ES-I3 (cell line): ENCODE measurements at regions not wholly inside any gene's neighbourhood (a gene's known extent, or its start where the extent isn't known, plus 50 kb on each side); places are given as distances from the start of the nearest gene placed in this dataset.

Experiments used
- H3K36me3 ChIP-seq: 2 replicates; pipeline ENCODE4 v1.6.1; 2013; ENCODE audit warnings: mild to moderate bottlenecking, low read length, control low read depth, moderate library complexity; ENCODE audit not compliant: insufficient read depth
- H3K4me1 ChIP-seq: 2 replicates; pipeline ENCODE4 v1.6.1; 2013; ENCODE audit warnings: mild to moderate bottlenecking, control low read depth, low read length; ENCODE audit not compliant: insufficient read depth
- H3K9ac ChIP-seq: 2 replicates; pipeline ENCODE4 v1.6.1; 2013; ENCODE audit warnings: low read depth, mild to moderate bottlenecking, low read length, moderate library complexity
- H3K9me3 ChIP-seq: 2 replicates; pipeline ENCODE4 v1.6.1; 2013; ENCODE audit warnings: mild to moderate bottlenecking, low read length, moderate library complexity; ENCODE audit not compliant: control insufficient read depth, insufficient read depth

- Histone ChIP-seq H3K9me3 (no peaks in the 10 kb centered on the region), H3K4me1 (no peaks in the 10 kb centered on the region)
Observed at GRCh38 chr1:18535391-18536210, 54.9 kb downstream of the KLHDC7A start.

GRCh38 chr1:18536356-18536755 is 55.6 kb downstream of the KLHDC7A start:
- Histone ChIP-seq H3K9ac (no peak overlapping the region), H3K36me3 (no peaks in the 10 kb centered on the region), H3K9me3 (no peaks in the 10 kb centered on the region)

More at GRCh38 chr1:18535391-18536210, 54.9 kb downstream of the KLHDC7A start:
- Histone ChIP-seq H3K36me3 (no peaks in the 10 kb centered on the region), H3K9ac (no peak overlapping the region)

GRCh38 chr1:18536915-18537314 is 56.2 kb downstream of the KLHDC7A start:
- Histone ChIP-seq H3K4me1 (0 out of 2 replicates have a peak, but pooled peaks cover 1% of the 10 kb centered on the region), H3K36me3 (no peaks in the 10 kb centered on the region), H3K9ac (no peak overlapping the region), H3K9me3 (no peaks in the 10 kb centered on the region)

More at GRCh38 chr1:18536356-18536755, 55.6 kb downstream of the KLHDC7A start:
- no peaks in the 10 kb centered on the region for H3K4me1 ChIP-seq

GRCh38 chr1:18537386-18538306 is 56.9 kb downstream of the KLHDC7A start:
- Histone ChIP-seq H3K36me3 (no peaks in the 10 kb centered on the region), H3K9ac (no peak overlapping the region), H3K9me3 (no peaks in the 10 kb centered on the region), H3K4me1 (0 out of 2 replicates have a peak, but pooled peaks cover 3% of the 10 kb centered on the region)

GRCh38 chr1:18539171-18539570 is 58.4 kb downstream of the KLHDC7A start:
- H3K9me3 ChIP-seq, result no peaks in the 10 kb centered on the region
- H3K4me1 ChIP-seq, result 0 out of 2 replicates have a peak, but pooled peaks cover 6% of the 10 kb centered on the region
- no peak overlapping the region for H3K9ac ChIP-seq

GRCh38 chr1:18540136-18540765 is 59.5 kb downstream of the KLHDC7A start:
- no peak overlapping the region for H3K9ac ChIP-seq
- H3K4me1 ChIP-seq, result 0 out of 2 replicates have a peak, but pooled peaks cover 6% of the 10 kb centered on the region
- H3K36me3 ChIP-seq, result no peaks in the 10 kb centered on the region
- H3K9me3 ChIP-seq, result no peaks in the 10 kb centered on the region

More at GRCh38 chr1:18539171-18539570, 58.4 kb downstream of the KLHDC7A start:
- H3K36me3 ChIP-seq, result no peaks in the 10 kb centered on the region

GRCh38 chr1:18541046-18541795 is 60.5 kb downstream of the KLHDC7A start:
- no peaks in the 10 kb centered on the region for H3K36me3 ChIP-seq
- no peak overlapping the region for H3K9ac ChIP-seq
- H3K4me1 ChIP-seq, result peaks cover 9% of the 10 kb centered on the region; the same call in 1 of the 2 replicates
- no peaks in the 10 kb centered on the region for H3K9me3 ChIP-seq

GRCh38 chr1:18542351-18542750 is 61.6 kb downstream of the KLHDC7A start:
- Histone ChIP-seq H3K9me3 (no peaks in the 10 kb centered on the region), H3K36me3 (no peaks in the 10 kb centered on the region), H3K4me1 (peaks cover 15% of the 10 kb centered on the region; the same call in 1 of the 2 replicates), H3K9ac (no peak overlapping the region)

- no peaks in the 10 kb centered on the region for H3K9me3 ChIP-seq
- H3K9ac ChIP-seq, result no peak overlapping the region
- peaks cover 21% of the 10 kb centered on the region; the same call in 1 of the 2 replicates for H3K4me1 ChIP-seq
- no peaks in the 10 kb centered on the region for H3K36me3 ChIP-seq
Observed at GRCh38 chr1:18546026-18546425, 65.3 kb downstream of the KLHDC7A start.

GRCh38 chr1:18547460-18547859 is 66.7 kb downstream of the KLHDC7A start:
- peaks cover 18% of the 10 kb centered on the region; the same call in 1 of the 2 replicates for H3K4me1 ChIP-seq
- H3K9ac ChIP-seq, result no peak overlapping the region
- no peaks in the 10 kb centered on the region for H3K9me3 ChIP-seq
- H3K36me3 ChIP-seq, result no peaks in the 10 kb centered on the region

- Histone ChIP-seq H3K36me3 (no peaks in the 10 kb centered on the region), H3K9ac (no peak overlapping the region), H3K4me1 (peaks cover 15% of the 10 kb centered on the region; the same call in 1 of the 2 replicates), H3K9me3 (no peaks in the 10 kb centered on the region)
Observed at GRCh38 chr1:18548643-18549042, 67.9 kb downstream of the KLHDC7A start.

GRCh38 chr1:18549106-18549505 is 68.4 kb downstream of the KLHDC7A start:
- Histone ChIP-seq H3K9me3 (no peaks in the 10 kb centered on the region), H3K9ac (no peak overlapping the region), H3K4me1 (peaks cover 15% of the 10 kb centered on the region; the same call in 1 of the 2 replicates), H3K36me3 (no peaks in the 10 kb centered on the region)

GRCh38 chr1:18549906-18550305 is 69.2 kb downstream of the KLHDC7A start:
- Histone ChIP-seq H3K36me3 (no peaks in the 10 kb centered on the region), H3K4me1 (peaks cover 15% of the 10 kb centered on the region; the same call in 1 of the 2 replicates), H3K9me3 (no peaks in the 10 kb centered on the region), H3K9ac (no peak overlapping the region)
